Upper lobe of left lung (tissue), 4 donors: ENCODE measurements at regions not wholly inside any gene's neighbourhood (a gene's known extent, or its start where the extent isn't known, plus 50 kb on each side); places are given as distances from the start of the nearest gene placed in this dataset.

Source experiments
- EP300 ChIP-seq, 4 donors: sonication (generic); formaldehyde crosslinking; IDR thresholded peaks; one replicate each; pipeline ENCODE4 v1.5.1; 2017; ENCODE audit warnings: antibody characterized with exemption in 4 of 4, control low read depth in 2 of 4
- TF ChIP-seq, protein P1 (sequence below), 6 experiments: fragments of 450-650 bp in 4 of 6; fragments of 200-600 bp in 2 of 6; sonication (generic) in 2 of 6; IDR thresholded peaks; one replicate each; pipeline ENCODE4 v1.5.1; 2016 to 2019; ENCODE audit warnings: antibody characterized with exemption in 6 of 6

GRCh38 chr12:13359636-13360035, 163.1 kb downstream of the EMP1 start:
- TF ChIP-seq, protein P1, sequence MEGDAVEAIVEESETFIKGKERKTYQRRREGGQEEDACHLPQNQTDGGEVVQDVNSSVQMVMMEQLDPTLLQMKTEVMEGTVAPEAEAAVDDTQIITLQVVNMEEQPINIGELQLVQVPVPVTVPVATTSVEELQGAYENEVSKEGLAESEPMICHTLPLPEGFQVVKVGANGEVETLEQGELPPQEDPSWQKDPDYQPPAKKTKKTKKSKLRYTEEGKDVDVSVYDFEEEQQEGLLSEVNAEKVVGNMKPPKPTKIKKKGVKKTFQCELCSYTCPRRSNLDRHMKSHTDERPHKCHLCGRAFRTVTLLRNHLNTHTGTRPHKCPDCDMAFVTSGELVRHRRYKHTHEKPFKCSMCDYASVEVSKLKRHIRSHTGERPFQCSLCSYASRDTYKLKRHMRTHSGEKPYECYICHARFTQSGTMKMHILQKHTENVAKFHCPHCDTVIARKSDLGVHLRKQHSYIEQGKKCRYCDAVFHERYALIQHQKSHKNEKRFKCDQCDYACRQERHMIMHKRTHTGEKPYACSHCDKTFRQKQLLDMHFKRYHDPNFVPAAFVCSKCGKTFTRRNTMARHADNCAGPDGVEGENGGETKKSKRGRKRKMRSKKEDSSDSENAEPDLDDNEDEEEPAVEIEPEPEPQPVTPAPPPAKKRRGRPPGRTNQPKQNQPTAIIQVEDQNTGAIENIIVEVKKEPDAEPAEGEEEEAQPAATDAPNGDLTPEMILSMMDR (IDR thresholded peaks at IDR 0.05), result no peak
- TF ChIP-seq EP300 (IDR thresholded peaks at IDR 0.05), result no peak
